Activated T-helper 17 cell treated with anti-CD3 and anti-CD28 coated beads, Interleukin-2, amount 50 U/mL, for 72 hours (primary cell): ENCODE measurements at regions not wholly inside any gene's neighbourhood (a gene's known extent, or its start where the extent isn't known, plus 50 kb on each side); places are given as distances from the start of the nearest gene placed in this dataset.
"Not testable (repeated sequence)": the region's sequence is repeated elsewhere in the genome, so short reads cannot be mapped to it uniquely, and the experiment has no call there.

Experiments
- ATAC-seq: fragments of 150-1000 bp; cut with Tn5 transposase; replicated peaks from 2 replicates; pipeline ENCODE4 v1.10.0; 2021; ENCODE audit warnings: mild to moderate bottlenecking, moderate library complexity
- H3K27ac Mint-ChIP-seq: one replicate; pipeline ENCODE4 v1.8.0; 2022; ENCODE audit warnings: mixed read lengths
- H3K27me3 Mint-ChIP-seq: one replicate; pipeline ENCODE4 v1.8.0; 2022; ENCODE audit warnings: mixed read lengths
- H3K36me3 Mint-ChIP-seq: one replicate; pipeline ENCODE4 v1.8.0; 2022; ENCODE audit warnings: low read depth, mild to moderate bottlenecking, mixed read lengths
- H3K4me1 Mint-ChIP-seq: one replicate; pipeline ENCODE4 v1.8.0; 2022; ENCODE audit warnings: mixed read lengths
- H3K4me3 Mint-ChIP-seq: one replicate; pipeline ENCODE4 v1.8.0; 2022; ENCODE audit warnings: mild to moderate bottlenecking, mixed read lengths
- H3K9me3 Mint-ChIP-seq: one replicate; pipeline ENCODE4 v1.8.0; 2022; ENCODE audit warnings: mixed read lengths

DNA sequence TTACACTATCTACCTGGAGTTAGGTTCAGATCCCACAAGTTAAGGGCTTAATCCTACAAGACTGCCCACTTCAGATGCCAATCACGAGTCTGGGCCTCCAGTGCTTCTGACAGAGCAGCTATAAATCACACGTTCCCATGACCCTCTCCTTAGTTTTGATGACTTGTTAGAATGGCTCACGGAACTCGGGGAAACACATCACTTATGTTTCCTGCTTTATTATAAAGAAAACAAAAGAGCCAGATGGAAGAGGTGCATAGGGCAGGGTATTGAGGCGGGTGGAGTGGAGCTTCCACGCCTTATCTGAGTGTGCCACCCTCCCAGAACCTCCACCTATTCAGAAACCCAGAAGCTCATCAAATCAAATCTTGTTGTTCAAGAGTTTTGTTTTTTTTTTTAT, 170.8 kb downstream of the MOBP start:
- H3K27me3 Mint-ChIP-seq, result peaks cover 17% of the 10 kb centered on the region
- no peaks in the 10 kb centered on the region for H3K9me3 Mint-ChIP-seq
- H3K4me3 Mint-ChIP-seq, result no peak overlapping the region

DNA sequence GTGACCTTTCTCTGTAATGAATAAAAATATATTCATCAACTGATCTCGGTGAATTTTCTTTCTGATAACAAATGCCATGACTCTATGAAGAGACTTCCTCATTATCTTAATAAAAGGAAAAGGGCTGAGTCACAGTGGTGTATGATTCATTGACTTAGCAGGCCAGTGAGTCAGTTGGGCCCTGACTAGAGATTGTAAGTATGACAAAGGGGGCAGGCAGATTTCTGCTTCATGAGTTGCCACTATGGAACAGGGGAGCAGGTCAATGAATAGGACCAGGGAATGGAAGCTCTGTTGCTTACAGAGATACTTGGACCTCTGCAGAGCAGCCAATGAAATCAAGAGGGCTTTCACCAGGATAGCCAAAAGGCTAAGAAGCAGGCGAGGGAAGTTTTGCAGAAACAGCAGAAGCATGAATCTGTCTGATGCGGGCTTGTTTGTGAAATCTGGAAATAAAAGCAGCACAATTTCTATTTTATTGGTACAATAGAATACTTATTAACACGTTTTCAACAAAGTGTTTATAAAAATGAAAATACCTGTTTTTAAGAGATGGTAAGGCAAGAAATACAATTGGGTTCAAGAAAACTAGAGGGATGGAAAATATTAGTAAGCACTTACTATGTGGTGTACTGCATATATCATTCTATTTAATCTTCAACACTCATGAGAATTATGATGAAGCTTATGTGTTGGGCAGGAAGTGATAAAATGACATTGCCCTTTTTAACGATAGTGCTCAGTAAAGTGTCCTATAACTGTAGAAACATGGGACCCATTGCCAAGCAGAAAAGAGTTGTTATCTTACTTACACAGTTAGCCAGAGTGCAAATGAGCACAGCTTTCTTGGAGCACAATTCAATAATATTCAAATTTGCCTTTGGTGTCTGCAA, 169.8 kb upstream of the MYRIP start:
- peak overlapping the region; percentile 5 for H3K27ac Mint-ChIP-seq
- H3K36me3 Mint-ChIP-seq, result no peaks in the 10 kb centered on the region
- ATAC-seq, result peak; percentile 89
- peak overlapping the region; percentile 4 for H3K4me3 Mint-ChIP-seq
- H3K4me1 Mint-ChIP-seq, result peaks cover 5% of the 10 kb centered on the region
- no peaks in the 10 kb centered on the region for H3K9me3 Mint-ChIP-seq
- H3K27me3 Mint-ChIP-seq, result peaks cover 20% of the 10 kb centered on the region

More for the DNA sequence above, 170.8 kb downstream of the MOBP start:
- Mint-ChIP-seq H3K36me3 (no peaks in the 10 kb centered on the region), H3K27ac (no peak overlapping the region), H3K4me1 (peaks cover 5% of the 10 kb centered on the region)
- no peak for ATAC-seq

DNA sequence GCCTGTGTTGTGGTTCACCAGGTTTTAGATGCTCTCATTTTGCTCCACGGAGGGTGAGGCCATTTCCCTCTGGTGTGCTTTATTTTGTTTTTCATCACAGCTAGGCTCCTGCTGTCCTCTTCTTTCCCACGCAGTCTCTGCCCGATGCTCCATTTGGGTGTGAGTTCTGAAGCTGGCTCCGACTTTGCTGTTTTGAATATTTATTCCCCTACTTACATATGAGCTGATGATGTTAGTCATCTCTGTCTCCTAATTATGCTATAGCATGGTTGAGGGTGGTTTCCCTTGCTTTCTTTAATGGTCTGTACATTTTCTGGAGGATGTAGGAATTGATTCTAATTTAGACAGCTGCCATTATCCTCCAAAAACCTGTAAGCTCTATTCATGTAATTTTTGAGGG, 168.1 kb upstream of the MYRIP start:
- ATAC-seq, result peak; percentile 63
- Mint-ChIP-seq H3K9me3 (no peaks in the 10 kb centered on the region), H3K36me3 (no peaks in the 10 kb centered on the region), H3K27me3 (peaks cover 27% of the 10 kb centered on the region), H3K4me1 (peaks cover 5% of the 10 kb centered on the region), H3K4me3 (peak overlapping the region; percentile 12), H3K27ac (no peak overlapping the region)

DNA sequence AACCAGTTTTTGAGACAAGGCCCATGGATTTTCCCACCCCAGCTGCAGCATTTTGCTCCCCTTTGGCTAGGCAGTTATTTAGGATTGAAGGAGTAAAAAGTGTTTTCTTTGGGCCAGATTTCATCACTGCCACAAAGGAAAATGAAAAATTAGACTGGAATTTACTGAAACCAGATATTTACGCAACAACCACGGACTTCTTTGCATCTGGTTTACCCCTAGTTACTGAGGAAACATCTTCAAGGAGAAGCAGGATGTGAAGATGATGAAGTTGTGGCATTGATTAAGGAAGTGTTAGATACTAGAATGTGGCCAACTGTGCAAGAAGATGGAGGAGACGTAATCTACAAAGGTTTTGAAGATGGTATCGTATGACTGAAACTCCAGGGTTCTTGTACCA, 165.2 kb upstream of the MYRIP start:
- no peak overlapping the region for H3K4me3 Mint-ChIP-seq
- H3K27me3 Mint-ChIP-seq, result peaks cover 27% of the 10 kb centered on the region
- no peak for ATAC-seq
- H3K9me3 Mint-ChIP-seq, result no peaks in the 10 kb centered on the region
- no peaks in the 10 kb centered on the region for H3K36me3 Mint-ChIP-seq
- H3K27ac Mint-ChIP-seq, result no peak overlapping the region
- peaks cover 5% of the 10 kb centered on the region for H3K4me1 Mint-ChIP-seq

DNA sequence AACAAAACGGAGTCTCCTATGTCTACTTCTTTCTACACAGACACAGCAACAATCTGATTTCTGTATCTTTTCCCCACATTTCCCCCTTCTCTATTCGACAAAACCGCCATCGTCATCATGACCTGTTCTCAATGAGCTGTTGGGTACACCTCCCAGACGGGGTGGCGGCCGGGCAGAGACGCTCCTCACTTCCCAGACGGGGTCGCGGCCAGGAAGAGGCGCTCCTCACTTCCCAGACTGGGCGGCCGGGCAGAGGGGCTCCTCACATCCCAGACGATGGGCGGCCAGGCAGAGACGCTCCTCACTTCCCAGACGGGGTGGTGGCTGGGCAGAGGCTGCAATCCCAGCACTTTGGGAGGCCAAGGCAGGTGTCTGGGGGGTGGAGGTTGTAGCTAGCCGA, 158.2 kb upstream of the MYRIP start:
- ATAC-seq, H3K27me3 Mint-ChIP-seq, H3K36me3 Mint-ChIP-seq, H3K9me3 Mint-ChIP-seq, H3K27ac Mint-ChIP-seq, H3K4me3 Mint-ChIP-seq, H3K4me1 Mint-ChIP-seq: not testable (repeated sequence)

DNA sequence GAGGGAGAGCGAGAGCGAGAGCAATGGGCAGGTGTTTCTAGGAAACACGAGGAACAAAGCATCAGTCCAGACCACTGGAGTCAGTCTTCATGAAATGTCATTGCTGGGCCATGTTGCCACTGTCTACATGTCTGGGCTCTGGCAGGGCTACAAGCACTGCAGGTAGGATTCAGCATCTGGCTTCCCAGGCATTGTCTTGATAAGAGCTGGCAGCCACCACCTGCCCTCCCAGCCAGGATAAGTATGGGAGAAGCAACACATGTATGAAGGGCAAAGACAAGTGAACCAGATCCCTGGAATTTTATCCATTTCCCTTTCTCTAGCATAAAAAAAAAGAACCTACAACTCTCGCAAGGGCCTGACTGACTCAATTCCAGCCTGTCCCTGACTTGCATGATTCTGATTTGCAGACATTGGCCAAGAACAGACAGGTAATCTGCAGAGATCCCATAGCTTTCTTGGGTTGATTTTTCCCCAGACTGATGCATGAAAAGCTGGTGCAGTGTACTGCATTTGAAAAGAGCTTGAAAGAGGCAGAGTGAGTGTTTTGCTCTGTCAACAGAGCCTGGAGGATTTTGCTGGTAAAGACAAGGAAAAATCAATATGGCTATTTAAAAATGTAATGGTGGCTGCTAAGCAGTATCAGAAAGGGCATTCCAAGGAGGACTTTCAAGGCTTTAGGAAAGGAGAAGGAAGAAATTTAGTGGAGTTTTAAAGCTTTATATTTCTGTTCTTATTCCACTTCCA, 157.2 kb upstream of the MYRIP start:
- no peak for ATAC-seq
- H3K27me3 Mint-ChIP-seq, result no peaks in the 10 kb centered on the region
- H3K36me3 Mint-ChIP-seq, result no peaks in the 10 kb centered on the region
- H3K4me3 Mint-ChIP-seq, result no peak overlapping the region
- H3K4me1 Mint-ChIP-seq, result no peaks in the 10 kb centered on the region
- no peaks in the 10 kb centered on the region for H3K9me3 Mint-ChIP-seq
- H3K27ac Mint-ChIP-seq, result no peak overlapping the region

DNA sequence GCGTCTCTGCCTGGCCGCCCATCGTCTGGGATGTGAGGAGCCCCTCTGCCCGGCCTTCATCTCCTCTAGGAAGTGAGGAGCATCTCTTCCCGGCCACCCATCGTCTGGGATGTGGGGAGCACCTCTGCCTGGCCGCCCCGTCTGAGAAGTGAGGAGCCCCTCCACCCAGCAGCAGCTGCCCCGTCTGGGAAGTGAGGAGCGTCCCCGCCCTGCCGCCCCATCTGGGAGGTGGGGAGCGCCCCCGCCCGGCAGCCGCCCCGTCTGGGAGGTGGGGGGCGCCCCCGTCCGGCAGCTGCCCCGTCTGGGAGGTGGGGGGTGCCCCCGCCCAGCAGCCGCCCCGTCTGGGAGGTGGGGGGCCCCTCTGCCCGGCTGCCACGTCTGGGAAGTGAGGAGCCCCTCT, 153.7 kb upstream of the MYRIP start:
- H3K4me1 Mint-ChIP-seq, H3K36me3 Mint-ChIP-seq, H3K4me3 Mint-ChIP-seq, H3K27ac Mint-ChIP-seq, ATAC-seq, H3K27me3 Mint-ChIP-seq, H3K9me3 Mint-ChIP-seq: not testable (repeated sequence)

DNA sequence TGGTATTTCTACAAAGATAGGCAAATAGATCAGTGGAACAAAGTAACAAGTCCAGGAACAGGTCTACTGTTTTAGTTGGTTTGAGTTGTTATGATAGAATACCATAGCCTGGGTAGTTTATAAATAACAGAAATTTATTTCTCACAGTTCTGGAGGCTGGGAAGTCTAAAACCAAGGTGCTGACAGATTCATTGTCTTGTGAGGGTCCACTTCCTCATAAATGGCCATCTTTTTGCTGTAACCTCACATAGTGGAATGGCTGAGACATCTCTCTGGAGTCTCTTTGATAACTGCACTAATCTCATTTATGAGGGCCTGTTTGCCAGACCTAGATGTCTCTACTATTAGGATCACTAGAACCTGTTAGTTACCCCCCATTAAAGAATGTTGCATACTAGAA, 152.3 kb upstream of the MYRIP start:
- Mint-ChIP-seq H3K4me3 (no peak overlapping the region), H3K36me3 (no peaks in the 10 kb centered on the region), H3K27me3 (peaks cover 4% of the 10 kb centered on the region), H3K4me1 (no peaks in the 10 kb centered on the region), H3K9me3 (no peaks in the 10 kb centered on the region), H3K27ac (no peak overlapping the region)
- no peak for ATAC-seq

DNA sequence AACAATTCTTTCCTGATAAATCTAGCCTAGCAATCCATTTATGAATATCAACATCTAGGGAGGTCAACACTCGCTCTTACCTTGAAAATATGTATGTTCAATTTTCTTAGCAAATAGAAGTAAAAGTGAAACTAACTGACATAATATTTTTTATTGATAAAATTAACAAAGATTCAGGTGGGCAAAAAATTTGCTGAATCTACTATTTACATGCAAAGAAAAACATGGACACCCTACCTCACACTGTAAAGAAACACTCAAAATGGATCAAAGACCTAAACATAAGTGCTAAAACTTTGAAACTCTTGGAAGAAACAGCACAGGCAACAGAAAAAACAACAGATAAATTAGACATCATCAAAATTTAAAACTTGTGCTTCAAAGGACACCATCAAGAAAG, 151.6 kb upstream of the MYRIP start:
- peaks cover 6% of the 10 kb centered on the region for H3K27me3 Mint-ChIP-seq
- H3K9me3 Mint-ChIP-seq, result no peaks in the 10 kb centered on the region
- no peaks in the 10 kb centered on the region for H3K4me1 Mint-ChIP-seq
- no peak for ATAC-seq
- no peaks in the 10 kb centered on the region for H3K36me3 Mint-ChIP-seq
- H3K27ac Mint-ChIP-seq, result no peak overlapping the region
- H3K4me3 Mint-ChIP-seq, result no peak overlapping the region

DNA sequence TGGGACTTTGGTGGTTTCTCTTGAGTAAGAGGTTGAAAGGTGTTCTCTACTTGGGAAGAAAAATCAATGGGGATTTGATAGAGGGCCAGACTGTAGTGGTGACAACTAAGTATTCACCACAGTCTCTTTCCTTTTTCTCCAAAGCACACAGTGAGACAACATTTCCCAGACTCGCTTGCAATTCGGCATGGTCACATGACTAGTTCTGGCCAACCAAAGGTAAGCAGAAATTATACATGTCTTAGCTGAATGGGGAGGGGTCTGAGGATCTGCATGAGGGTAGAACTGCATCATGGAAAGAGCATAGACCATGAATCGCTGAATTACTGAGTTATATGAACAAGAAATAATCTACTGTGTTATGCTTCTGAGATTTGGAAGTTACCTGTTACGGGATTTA, 144.5 kb upstream of the MYRIP start:
- no peaks in the 10 kb centered on the region for H3K36me3 Mint-ChIP-seq
- peaks cover 11% of the 10 kb centered on the region for H3K27me3 Mint-ChIP-seq
- ATAC-seq, result no peak
- no peak overlapping the region for H3K27ac Mint-ChIP-seq
- no peak overlapping the region for H3K4me3 Mint-ChIP-seq
- H3K9me3 Mint-ChIP-seq, result peaks cover 3% of the 10 kb centered on the region
- H3K4me1 Mint-ChIP-seq, result no peaks in the 10 kb centered on the region

DNA sequence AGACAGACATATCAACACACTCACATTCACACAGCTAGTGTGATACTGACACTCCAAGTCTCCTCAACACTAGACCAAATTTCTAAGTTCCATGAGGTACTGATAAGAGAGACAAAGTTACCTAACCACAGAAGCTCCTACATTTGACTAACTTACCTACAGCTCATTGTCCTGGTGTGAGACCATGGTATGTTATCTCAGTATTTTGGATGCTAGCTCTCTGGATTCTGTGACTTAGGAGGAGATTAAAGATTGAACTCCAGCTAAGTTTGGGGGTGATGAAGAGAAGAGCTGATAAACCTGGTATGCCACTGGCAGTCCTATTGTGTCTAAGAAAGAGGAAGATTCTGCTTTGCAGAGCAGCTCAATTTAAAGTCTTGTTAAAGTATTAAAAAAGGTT, 144.0 kb upstream of the MYRIP start:
- H3K36me3 Mint-ChIP-seq, result no peaks in the 10 kb centered on the region
- H3K27me3 Mint-ChIP-seq, result peaks cover 12% of the 10 kb centered on the region
- no peak overlapping the region for H3K4me3 Mint-ChIP-seq
- peaks cover 3% of the 10 kb centered on the region for H3K9me3 Mint-ChIP-seq
- no peaks in the 10 kb centered on the region for H3K4me1 Mint-ChIP-seq
- ATAC-seq, result no peak
- H3K27ac Mint-ChIP-seq, result no peak overlapping the region

DNA sequence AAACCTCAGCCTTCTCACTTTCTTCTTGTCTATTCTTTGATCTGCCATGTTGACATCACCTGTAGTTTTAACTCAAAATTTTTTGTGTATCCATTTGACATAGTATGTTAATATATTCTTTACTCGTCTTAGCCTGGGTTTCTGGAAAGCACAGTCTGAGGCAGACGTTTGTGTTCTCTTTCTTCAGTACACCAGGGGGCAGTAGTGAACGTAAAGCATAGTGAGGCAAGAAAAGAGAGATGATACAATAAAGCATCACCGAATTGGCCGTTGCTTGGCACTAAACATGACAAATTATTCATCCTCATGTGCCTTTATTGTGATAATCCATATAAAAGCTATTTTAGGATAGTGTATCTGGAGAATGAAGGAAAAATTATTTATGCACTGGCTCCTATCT, 141.0 kb upstream of the MYRIP start:
- Mint-ChIP-seq H3K27ac (no peak overlapping the region), H3K9me3 (peaks cover 3% of the 10 kb centered on the region), H3K27me3 (peaks cover 10% of the 10 kb centered on the region), H3K36me3 (no peaks in the 10 kb centered on the region), H3K4me1 (no peaks in the 10 kb centered on the region), H3K4me3 (no peak overlapping the region)
- no peak for ATAC-seq

DNA sequence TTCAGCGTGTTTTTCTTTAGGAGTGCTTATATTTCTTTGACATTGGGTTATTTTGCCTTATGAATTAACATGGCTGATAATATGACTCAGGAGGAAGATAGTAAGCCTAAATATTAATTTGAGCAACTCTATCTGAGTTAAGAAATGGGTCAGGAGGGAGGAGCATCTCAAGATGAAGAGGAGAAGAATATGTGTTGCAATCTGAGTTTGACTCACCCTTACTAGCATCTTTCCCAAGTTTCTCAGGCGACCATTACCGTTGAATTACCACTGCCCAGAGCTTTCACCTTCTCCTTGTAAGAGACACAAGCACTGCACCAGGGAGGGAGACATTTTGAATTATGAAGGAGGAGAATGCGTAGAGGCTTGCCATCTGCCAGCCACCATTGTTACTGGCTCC, 138.3 kb upstream of the MYRIP start:
- Mint-ChIP-seq H3K4me1 (no peaks in the 10 kb centered on the region), H3K27me3 (peaks cover 8% of the 10 kb centered on the region), H3K9me3 (no peaks in the 10 kb centered on the region), H3K36me3 (no peaks in the 10 kb centered on the region), H3K4me3 (no peak overlapping the region), H3K27ac (no peak overlapping the region)
- ATAC-seq, result no peak

DNA sequence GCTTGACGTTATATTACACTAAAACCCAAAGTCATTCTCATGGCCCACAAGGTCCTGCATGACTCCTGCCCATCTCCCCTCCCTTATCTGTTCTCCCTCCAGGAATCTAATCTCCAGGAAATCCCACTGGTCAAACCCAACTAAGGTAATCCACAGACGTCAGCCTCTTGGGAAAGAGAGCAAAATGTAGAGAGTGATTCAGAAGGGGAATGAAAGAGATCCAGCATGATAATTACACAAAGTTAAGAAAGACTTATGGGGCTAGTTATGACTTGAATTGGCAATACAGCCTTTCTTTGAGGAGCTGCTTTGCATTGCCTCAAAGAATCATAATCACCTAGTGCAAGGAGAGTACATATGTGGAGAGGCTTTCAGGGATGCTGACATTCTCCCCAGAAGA, 137.8 kb upstream of the MYRIP start:
- Mint-ChIP-seq H3K4me1 (no peaks in the 10 kb centered on the region), H3K9me3 (no peaks in the 10 kb centered on the region), H3K36me3 (no peaks in the 10 kb centered on the region), H3K27me3 (peaks cover 5% of the 10 kb centered on the region), H3K4me3 (no peak overlapping the region), H3K27ac (no peak overlapping the region)
- ATAC-seq, result no peak

DNA sequence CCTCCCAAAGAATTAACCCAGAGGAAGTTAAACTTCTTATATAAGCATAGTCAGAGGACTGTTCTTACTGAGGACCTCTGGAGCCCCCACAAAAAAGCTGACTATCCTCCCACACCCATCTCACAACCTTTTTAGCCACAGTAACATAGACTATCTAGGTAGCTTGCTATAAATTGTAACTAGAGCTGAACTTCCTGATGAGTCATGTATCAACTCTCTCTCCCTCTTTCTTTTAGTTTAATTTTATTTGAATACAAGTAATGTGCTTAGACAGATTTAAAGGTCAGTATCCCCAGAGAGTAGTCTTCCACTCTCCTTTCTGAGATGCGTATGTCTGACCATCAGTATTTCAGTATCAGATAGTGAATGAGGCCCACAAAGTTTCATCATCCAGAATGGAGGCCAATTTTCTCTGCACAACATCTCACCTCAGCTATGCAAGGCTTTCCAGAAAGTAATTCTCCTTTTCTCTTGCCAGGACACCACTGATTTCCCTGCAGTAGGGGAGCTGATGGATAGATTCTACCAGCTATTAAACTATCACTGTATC, 104.0 kb upstream of the MYRIP start:
- no peaks in the 10 kb centered on the region for H3K36me3 Mint-ChIP-seq
- no peak overlapping the region for H3K4me3 Mint-ChIP-seq
- H3K9me3 Mint-ChIP-seq, result no peaks in the 10 kb centered on the region
- ATAC-seq, result no peak
- no peaks in the 10 kb centered on the region for H3K4me1 Mint-ChIP-seq
- H3K27me3 Mint-ChIP-seq, result peaks cover 5% of the 10 kb centered on the region
- H3K27ac Mint-ChIP-seq, result no peak overlapping the region
